ENCODE measurements at regions not wholly inside any gene's neighbourhood (a gene's known extent, or its start where the extent isn't known, plus 50 kb on each side); places are given as distances from the start of the nearest gene placed in this dataset.

DNA sequence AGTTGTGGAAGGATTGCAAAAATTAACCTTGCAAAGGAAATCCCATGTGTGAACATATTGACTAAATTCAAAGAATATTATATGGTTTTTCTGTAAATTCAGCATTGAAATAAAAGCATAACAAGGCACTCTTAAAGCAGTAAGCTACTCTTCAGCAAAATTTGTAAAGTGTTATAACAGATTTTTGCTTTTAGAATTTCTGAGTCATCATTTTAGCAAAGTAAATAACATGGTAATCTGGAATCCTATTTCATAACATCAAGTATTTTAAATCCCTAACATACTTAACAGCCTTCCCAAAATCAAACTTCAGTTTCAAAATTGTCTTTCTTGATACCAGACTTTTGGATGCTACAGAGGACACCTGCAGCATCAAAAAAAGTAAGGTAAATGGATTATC is 436.0 kb upstream of the CDH9 start:
- Mint-ChIP-seq H3K27me3 (ENCODE audit: low read depth) (no peaks in the 10 kb centered on the region), H3K4me3 (no peak overlapping the region)

DNA sequence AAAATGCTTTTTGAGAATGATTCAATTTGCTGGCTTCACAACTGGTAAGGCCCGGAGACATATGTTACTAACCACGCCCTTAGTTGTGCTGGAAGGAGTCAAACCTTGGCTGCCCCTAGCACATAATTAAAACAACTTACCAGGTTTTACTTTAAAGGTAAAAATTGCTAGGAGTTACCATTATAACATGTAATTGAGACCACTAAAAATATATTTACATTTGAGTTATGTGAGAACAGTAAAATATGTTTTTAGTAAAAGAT is 435.6 kb upstream of the CDH9 start:
- Mint-ChIP-seq H3K4me1 (peaks cover 13% of the 10 kb centered on the region), H3K9me3 (peaks cover 24% of the 10 kb centered on the region), H3K27ac (peak overlapping the region; percentile 97 to 98 (median 97)), H3K4me3 (peak overlapping the region; percentile 44 to 73 (median 72)), H3K36me3 (ENCODE audit: low read depth) (peaks cover 28% of the 10 kb centered on the region), H3K27me3 (ENCODE audit: low read depth) (no peaks in the 10 kb centered on the region)
- TF ChIP-seq, protein P1, sequence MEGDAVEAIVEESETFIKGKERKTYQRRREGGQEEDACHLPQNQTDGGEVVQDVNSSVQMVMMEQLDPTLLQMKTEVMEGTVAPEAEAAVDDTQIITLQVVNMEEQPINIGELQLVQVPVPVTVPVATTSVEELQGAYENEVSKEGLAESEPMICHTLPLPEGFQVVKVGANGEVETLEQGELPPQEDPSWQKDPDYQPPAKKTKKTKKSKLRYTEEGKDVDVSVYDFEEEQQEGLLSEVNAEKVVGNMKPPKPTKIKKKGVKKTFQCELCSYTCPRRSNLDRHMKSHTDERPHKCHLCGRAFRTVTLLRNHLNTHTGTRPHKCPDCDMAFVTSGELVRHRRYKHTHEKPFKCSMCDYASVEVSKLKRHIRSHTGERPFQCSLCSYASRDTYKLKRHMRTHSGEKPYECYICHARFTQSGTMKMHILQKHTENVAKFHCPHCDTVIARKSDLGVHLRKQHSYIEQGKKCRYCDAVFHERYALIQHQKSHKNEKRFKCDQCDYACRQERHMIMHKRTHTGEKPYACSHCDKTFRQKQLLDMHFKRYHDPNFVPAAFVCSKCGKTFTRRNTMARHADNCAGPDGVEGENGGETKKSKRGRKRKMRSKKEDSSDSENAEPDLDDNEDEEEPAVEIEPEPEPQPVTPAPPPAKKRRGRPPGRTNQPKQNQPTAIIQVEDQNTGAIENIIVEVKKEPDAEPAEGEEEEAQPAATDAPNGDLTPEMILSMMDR (IDR thresholded peaks at IDR 0.05; ENCODE audit: unreplicated experiment in 3 of 3) = no peak

More for the DNA sequence above, 436.0 kb upstream of the CDH9 start:
- peaks cover 13% of the 10 kb centered on the region for H3K4me1 Mint-ChIP-seq
- no peak overlapping the region for H3K27ac Mint-ChIP-seq
- H3K9me3 Mint-ChIP-seq = peaks cover 24% of the 10 kb centered on the region
- H3K36me3 Mint-ChIP-seq (ENCODE audit: low read depth) = peaks cover 28% of the 10 kb centered on the region
- TF ChIP-seq, protein P1 (IDR thresholded peaks at IDR 0.05; ENCODE audit: unreplicated experiment in 3 of 3) = no peak

DNA sequence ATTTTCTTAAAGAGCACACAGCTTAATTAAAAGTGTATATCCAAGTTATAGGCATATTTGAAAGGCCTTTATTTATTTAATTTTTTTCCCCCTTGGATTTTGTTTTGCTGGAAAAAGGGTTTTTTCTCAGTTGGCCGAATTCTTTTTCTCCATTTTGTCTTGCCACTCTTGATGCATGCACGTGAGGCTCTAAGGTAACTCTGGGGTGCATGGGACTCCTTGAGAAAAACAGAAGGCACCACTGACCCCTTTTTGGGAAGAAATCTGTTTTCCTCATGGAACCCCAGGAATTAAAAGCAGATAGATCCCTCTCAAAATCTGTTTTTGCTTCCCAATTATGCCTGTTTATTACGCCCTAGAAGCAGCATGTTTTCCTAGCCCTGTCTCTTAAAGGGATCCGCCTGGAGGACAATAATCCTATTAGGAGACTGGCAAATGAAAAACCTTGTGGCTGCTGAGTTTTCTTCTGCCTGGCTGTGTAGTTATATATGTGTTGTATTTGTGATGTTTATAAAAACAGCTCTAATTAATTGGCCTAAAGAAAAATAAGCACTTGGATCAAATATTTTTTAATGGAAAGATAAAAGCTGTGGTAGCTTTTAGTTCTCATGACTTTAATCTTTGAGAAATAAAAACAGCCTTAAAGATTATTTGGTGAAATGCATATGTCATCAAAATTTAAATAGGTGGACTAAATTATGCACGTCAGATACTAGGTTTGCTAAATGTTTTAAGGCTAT is 435.1 kb upstream of the CDH9 start:
- Mint-ChIP-seq H3K27ac (peak overlapping the region; percentile 97 to 98 (median 97)), H3K9me3 (peaks cover 24% of the 10 kb centered on the region), H3K36me3 (ENCODE audit: low read depth) (peaks cover 28% of the 10 kb centered on the region), H3K4me3 (peak overlapping the region; percentile 67 to 73 (median 72)), H3K4me1 (peaks cover 13% of the 10 kb centered on the region), H3K27me3 (ENCODE audit: low read depth) (no peaks in the 10 kb centered on the region)
- TF ChIP-seq, protein P1 (IDR thresholded peaks at IDR 0.05; ENCODE audit: unreplicated experiment in 3 of 3) = no peak

DNA sequence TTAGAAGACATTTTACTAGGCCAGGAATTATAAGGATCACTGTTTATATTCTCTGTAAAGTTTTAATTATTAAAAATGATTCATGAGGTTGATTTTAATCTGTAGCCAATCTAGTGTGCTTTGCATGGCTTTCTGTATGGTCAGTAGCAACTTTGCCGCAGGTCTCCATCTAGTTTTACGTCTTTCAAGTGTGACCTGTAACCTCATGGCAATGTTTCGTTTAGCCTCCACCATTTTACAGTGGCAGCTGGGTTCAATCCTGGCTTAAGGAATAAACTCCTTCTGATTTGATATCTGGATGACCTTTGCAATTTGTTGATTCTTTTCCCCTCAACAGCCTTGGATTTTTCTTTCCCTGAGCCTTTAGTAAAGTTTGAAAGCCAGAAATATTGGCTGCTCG is 434.5 kb upstream of the CDH9 start:
- Mint-ChIP-seq H3K27me3 (ENCODE audit: low read depth) (no peaks in the 10 kb centered on the region), H3K4me1 (peaks cover 13% of the 10 kb centered on the region), H3K4me3 (peak overlapping the region; percentile 60 to 73 (median 60)), H3K27ac (peak overlapping the region; percentile 97 to 98 (median 97)), H3K9me3 (peaks cover 21% of the 10 kb centered on the region), H3K36me3 (ENCODE audit: low read depth) (peaks cover 23% of the 10 kb centered on the region)
- TF ChIP-seq, protein P1 (IDR thresholded peaks at IDR 0.05; ENCODE audit: unreplicated experiment in 3 of 3) = no peak

DNA sequence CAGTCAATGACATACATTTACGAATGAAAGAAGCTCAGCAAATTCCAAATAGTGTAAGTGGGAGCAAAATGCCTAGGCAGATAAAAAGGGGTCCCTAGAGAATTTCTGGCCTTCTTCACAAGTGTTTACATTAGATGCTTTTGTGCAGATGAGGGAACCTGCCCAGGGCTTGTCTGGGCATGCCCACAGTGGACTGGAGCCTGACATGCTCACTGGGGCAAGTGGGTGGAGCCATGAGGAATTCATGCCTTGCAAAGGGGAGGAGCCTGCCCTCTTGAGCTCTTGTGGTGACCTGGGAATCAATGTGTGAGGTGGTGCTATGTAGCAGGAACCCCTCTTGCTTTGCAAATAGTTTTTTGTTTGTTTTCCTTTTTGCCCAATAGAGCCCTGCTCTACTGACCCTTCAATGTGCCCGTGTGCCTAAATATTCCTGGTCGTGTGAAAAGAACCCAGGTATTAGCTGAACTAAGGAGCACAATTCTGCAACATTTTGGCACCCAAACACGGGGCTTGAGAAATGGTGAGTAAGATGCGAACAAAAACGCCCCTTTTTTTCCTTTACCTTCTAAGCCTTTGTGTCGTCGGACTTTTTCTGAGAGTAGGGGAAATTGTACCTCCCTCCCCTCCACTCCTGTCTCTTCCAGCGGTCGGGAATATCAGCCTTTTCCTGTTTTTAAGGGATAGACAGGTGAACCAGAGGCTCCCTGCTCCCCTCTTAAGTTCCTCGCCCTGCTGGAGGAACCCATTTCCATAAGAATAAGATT is 433.8 kb upstream of the CDH9 start:
- Mint-ChIP-seq H3K27me3 (ENCODE audit: low read depth) (no peaks in the 10 kb centered on the region), H3K36me3 (ENCODE audit: low read depth) (peaks cover 16% of the 10 kb centered on the region), H3K9me3 (peaks cover 14% of the 10 kb centered on the region), H3K4me3 (peak overlapping the region; percentile 60 to 73 (median 60)), H3K27ac (peak overlapping the region; percentile 97 to 98 (median 97)), H3K4me1 (peaks cover 13% of the 10 kb centered on the region)
- TF ChIP-seq, protein P1 (IDR thresholded peaks at IDR 0.05; ENCODE audit: unreplicated experiment in 3 of 3) = no peak

Data from nephron (organoid).